ENCODE measurements at regions not wholly inside any gene's neighbourhood (a gene's known extent, or its start where the extent isn't known, plus 50 kb on each side); places are given as distances from the start of the nearest gene placed in this dataset.

GRCh38 chr6:22651731-22652130 lies 82.4 kb downstream of the HDGFL1 start:
- Histone ChIP-seq H3K9me3 (ENCODE audit: insufficient read depth, low read depth, low read length) (no peaks in the 10 kb centered on the region), H3K4me3 (ENCODE audit: low read length, poor library complexity, severe bottlenecking) (no peak overlapping the region), H3K9ac (ENCODE audit: low read depth, low read length, poor library complexity, severe bottlenecking) (no peak overlapping the region), H3K4me1 (ENCODE audit: insufficient read depth, low read length, poor library complexity, severe bottlenecking) (no peaks in the 10 kb centered on the region), H4K20me1 (ENCODE audit: insufficient read depth, low read length, poor library complexity, severe bottlenecking) (no peaks in the 10 kb centered on the region), H3F3A (ENCODE audit: low read depth) (no peaks in the 10 kb centered on the region), H2AFZ (ENCODE audit: low read length) (no peak overlapping the region), H3K36me3 (ENCODE audit: insufficient read depth, low read length) (no peaks in the 10 kb centered on the region), H3K9me2 (replicated peaks; ENCODE audit: low read depth, low read length) (no peaks in the 10 kb centered on the region), H3K27me3 (ENCODE audit: insufficient read depth, low read length, poor library complexity, severe bottlenecking) (no peaks in the 10 kb centered on the region), H3K4me2 (ENCODE audit: low read depth, low read length, poor library complexity, severe bottlenecking) (no peak overlapping the region), H3K79me2 (ENCODE audit: insufficient read depth, low read length) (no peaks in the 10 kb centered on the region)
- TF ChIP-seq, protein P1, sequence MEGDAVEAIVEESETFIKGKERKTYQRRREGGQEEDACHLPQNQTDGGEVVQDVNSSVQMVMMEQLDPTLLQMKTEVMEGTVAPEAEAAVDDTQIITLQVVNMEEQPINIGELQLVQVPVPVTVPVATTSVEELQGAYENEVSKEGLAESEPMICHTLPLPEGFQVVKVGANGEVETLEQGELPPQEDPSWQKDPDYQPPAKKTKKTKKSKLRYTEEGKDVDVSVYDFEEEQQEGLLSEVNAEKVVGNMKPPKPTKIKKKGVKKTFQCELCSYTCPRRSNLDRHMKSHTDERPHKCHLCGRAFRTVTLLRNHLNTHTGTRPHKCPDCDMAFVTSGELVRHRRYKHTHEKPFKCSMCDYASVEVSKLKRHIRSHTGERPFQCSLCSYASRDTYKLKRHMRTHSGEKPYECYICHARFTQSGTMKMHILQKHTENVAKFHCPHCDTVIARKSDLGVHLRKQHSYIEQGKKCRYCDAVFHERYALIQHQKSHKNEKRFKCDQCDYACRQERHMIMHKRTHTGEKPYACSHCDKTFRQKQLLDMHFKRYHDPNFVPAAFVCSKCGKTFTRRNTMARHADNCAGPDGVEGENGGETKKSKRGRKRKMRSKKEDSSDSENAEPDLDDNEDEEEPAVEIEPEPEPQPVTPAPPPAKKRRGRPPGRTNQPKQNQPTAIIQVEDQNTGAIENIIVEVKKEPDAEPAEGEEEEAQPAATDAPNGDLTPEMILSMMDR (conservative IDR thresholded peaks at IDR 0.05; ENCODE audit: low read length) = no peak
- TF ChIP-seq EZH2phosphoT487 (IDR thresholded peaks at IDR 0.05; ENCODE audit: borderline replicate concordance) = no peak

DNA sequence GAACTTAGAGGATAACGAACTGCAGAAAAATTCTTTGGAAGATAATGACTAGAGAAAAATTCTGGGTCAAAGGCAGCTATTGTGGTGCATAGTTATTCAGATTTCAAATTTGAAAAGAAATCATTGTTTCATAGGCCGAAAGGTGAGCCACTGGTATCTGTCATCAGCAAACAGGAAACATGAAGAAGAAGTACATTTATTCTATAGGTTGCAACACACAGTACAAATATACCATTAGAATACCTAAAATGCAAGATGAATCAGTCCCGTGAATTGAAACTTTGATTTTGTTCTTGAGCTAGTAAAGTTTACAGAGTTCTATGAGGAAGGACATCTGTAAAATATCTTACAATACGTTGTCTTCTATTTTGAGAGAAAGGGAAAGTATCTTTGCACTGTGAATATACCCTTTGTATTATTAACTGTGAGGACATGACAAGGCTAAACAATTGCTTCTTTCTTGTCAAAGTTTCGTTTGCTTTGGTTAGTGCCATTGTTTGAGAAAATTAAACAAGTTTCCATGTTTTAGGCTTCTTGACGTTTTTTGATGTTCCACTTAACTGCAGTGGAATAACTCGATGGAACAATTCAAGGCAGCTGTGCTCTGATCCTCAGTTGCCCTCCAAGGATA lies 84.7 kb downstream of the HDGFL1 start:
- no peak for TF ChIP-seq EZH2phosphoT487 (IDR thresholded peaks at IDR 0.05; ENCODE audit: borderline replicate concordance)
- TF ChIP-seq, protein P1 (conservative IDR thresholded peaks at IDR 0.05; ENCODE audit: low read length) = no peak

DNA sequence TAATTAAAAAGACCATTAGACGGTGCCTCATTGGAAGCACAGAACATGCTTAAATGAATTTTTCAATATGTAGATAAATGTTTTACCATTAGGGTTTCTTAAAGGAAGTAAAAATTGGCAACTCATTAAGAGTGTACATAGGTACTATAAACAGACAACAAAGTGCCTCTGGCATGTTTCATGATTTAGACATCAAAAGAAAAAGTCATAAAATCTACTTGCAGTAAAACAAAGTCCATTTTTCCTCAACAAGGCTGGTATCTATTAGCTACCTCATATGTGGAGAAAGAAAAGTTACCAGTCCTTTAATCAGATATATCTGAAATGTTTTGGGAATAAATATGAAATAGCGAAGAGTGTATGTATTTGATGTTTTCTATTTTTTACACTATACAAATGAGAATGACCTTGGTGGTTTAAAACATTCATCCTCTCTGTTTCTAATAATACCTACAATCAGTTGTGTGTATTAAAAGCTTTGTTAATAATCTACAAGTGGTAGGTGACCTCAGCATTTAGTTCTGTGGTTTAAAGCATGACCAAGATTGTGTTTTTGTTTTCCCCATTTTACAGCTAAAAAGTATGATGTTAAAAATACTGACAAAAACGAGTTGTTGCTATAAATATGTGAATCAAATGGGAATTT lies 87.5 kb downstream of the HDGFL1 start:
- no peak overlapping the region for H2AFZ ChIP-seq (ENCODE audit: low read length)
- H4K20me1 ChIP-seq (ENCODE audit: insufficient read depth, low read length, poor library complexity, severe bottlenecking) = no peaks in the 10 kb centered on the region
- H3K27me3 ChIP-seq (ENCODE audit: insufficient read depth, low read length, poor library complexity, severe bottlenecking) = no peaks in the 10 kb centered on the region
- no peak overlapping the region for H3K4me2 ChIP-seq (ENCODE audit: low read depth, low read length, poor library complexity, severe bottlenecking)
- H3K4me3 ChIP-seq (ENCODE audit: low read length, poor library complexity, severe bottlenecking) = no peak overlapping the region
- H3K9me2 ChIP-seq (replicated peaks; ENCODE audit: low read depth, low read length) = no peaks in the 10 kb centered on the region
- no peak for TF ChIP-seq EZH2phosphoT487 (IDR thresholded peaks at IDR 0.05; ENCODE audit: borderline replicate concordance)
- TF ChIP-seq, protein P1 (conservative IDR thresholded peaks at IDR 0.05; ENCODE audit: low read length) = no peak
- no peaks in the 10 kb centered on the region for H3K36me3 ChIP-seq (ENCODE audit: insufficient read depth, low read length)
- H3K4me1 ChIP-seq (ENCODE audit: insufficient read depth, low read length, poor library complexity, severe bottlenecking) = no peaks in the 10 kb centered on the region
- no peaks in the 10 kb centered on the region for H3F3A ChIP-seq (ENCODE audit: low read depth)
- H3K9ac ChIP-seq (ENCODE audit: low read depth, low read length, poor library complexity, severe bottlenecking) = no peak overlapping the region
- H3K79me2 ChIP-seq (ENCODE audit: insufficient read depth, low read length) = no peaks in the 10 kb centered on the region
- H3K9me3 ChIP-seq (ENCODE audit: insufficient read depth, low read depth, low read length) = no peaks in the 10 kb centered on the region

More for the DNA sequence above, 84.7 kb downstream of the HDGFL1 start:
- Histone ChIP-seq H4K20me1 (ENCODE audit: insufficient read depth, low read length, poor library complexity, severe bottlenecking) (no peaks in the 10 kb centered on the region), H3K9me2 (replicated peaks; ENCODE audit: low read depth, low read length) (no peaks in the 10 kb centered on the region), H3K9ac (ENCODE audit: low read depth, low read length, poor library complexity, severe bottlenecking) (no peak overlapping the region), H3K79me2 (ENCODE audit: insufficient read depth, low read length) (no peaks in the 10 kb centered on the region), H2AFZ (ENCODE audit: low read length) (no peak overlapping the region), H3K9me3 (ENCODE audit: insufficient read depth, low read depth, low read length) (no peaks in the 10 kb centered on the region), H3K36me3 (ENCODE audit: insufficient read depth, low read length) (no peaks in the 10 kb centered on the region), H3K27me3 (ENCODE audit: insufficient read depth, low read length, poor library complexity, severe bottlenecking) (no peaks in the 10 kb centered on the region), H3F3A (ENCODE audit: low read depth) (no peaks in the 10 kb centered on the region), H3K4me3 (ENCODE audit: low read length, poor library complexity, severe bottlenecking) (no peak overlapping the region), H3K4me1 (ENCODE audit: insufficient read depth, low read length, poor library complexity, severe bottlenecking) (no peaks in the 10 kb centered on the region), H3K4me2 (ENCODE audit: low read depth, low read length, poor library complexity, severe bottlenecking) (no peak overlapping the region)

All from Loucy (cell line).